Tibial nerve (tissue), 4 donors: ENCODE measurements at regions not wholly inside any gene's neighbourhood (a gene's known extent, or its start where the extent isn't known, plus 50 kb on each side); places are given as distances from the start of the nearest gene placed in this dataset.

ENCODE experiments used
- CTCF ChIP-seq, 5 experiments: fragments of 200-600 bp in 3 of 5; fragments of 450-650 bp in 2 of 5; sonication (generic) in 3 of 5; IDR thresholded peaks; one replicate each; pipeline ENCODE4 v1.5.1; 2016 to 2019; ENCODE audit warnings: antibody characterized with exemption in 5 of 5, mild to moderate bottlenecking in 3 of 5, moderate library complexity in 2 of 5
- EP300 ChIP-seq, 2 donors: sonication (generic); formaldehyde crosslinking; IDR thresholded peaks; one replicate each; pipeline ENCODE4 v1.6.1; 2017; ENCODE audit warnings: antibody characterized with exemption in 2 of 2, mild to moderate bottlenecking in 1 of 2
- POLR2A ChIP-seq, 2 donors: fragments of 450-650 bp; IDR thresholded peaks; one replicate each; pipeline ENCODE4 v1.6.1; 2017; ENCODE audit warnings: antibody characterized with exemption in 2 of 2, mild to moderate bottlenecking in 2 of 2, moderate library complexity in 2 of 2

DNA sequence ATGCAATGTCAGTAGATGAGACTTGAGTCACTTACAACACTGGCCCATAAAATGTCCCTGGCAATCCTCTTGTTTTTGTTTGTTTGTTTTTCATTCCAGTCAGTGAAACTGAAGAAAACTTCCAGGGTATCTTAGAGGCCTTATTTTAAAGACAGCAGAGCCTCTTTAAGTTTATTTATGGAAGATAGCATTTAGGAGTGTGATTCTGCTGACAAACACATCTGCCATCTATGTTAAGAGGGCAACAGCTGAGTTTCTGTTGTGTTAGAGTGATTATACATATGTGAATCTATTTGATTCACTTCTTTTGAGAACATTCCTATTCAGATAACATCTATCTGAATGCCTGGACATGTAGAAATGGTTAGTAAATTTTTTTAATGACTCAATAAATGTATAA lies 812.6 kb downstream of the TENT5A start:
- TF ChIP-seq CTCF (IDR thresholded peaks at IDR 0.05) (no peak), POLR2A (IDR thresholded peaks at IDR 0.05) (no peak), EP300 (IDR thresholded peaks at IDR 0.05) (no peak)
